GM21786 (cell line): ENCODE measurements at regions not wholly inside any gene's neighbourhood (a gene's known extent, or its start where the extent isn't known, plus 50 kb on each side); places are given as distances from the start of the nearest gene placed in this dataset.
"Not testable (repeated sequence)": the region's sequence is repeated elsewhere in the genome, so short reads cannot be mapped to it uniquely, and the experiment has no call there.

Source experiments
- ATAC-seq: cut with Tn5 transposase; IDR thresholded peaks from one replicate; pipeline ENCODE4 v1.9.1; 2021; ENCODE audit not compliant: unreplicated experiment

GRCh38 chr2:71962350-71962749 lies 185.3 kb downstream of the CYP26B1 start:
- ATAC-seq: no peak

- no peak for ATAC-seq
Measured at GRCh38 chr2:71961289-71962027, 186.2 kb downstream of the CYP26B1 start.

DNA sequence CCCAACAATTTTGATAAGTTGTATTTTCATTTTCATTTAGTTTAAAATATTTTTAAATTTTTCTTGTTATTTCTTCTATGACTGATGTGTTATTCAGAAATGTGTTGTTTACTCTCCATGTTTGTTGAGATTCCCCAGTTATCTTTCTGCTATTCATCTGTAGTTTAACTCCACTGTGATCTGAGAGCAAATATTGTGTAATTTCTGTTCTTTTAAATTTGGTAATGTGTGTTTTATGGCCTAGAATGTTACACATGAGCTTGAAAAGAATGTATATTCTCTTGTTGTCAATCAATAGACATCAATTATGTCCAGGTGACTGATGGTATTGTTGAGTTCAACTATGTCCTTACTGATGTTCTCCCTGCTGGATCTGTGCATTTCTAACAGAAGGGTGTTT lies 188.2 kb downstream of the CYP26B1 start:
- no peak for ATAC-seq

GRCh38 chr2:71958426-71958825 lies 189.2 kb downstream of the CYP26B1 start:
- ATAC-seq: not testable (repeated sequence)

GRCh38 chr2:71952572-71953188 lies 195.0 kb downstream of the CYP26B1 start:
- no peak for ATAC-seq

DNA sequence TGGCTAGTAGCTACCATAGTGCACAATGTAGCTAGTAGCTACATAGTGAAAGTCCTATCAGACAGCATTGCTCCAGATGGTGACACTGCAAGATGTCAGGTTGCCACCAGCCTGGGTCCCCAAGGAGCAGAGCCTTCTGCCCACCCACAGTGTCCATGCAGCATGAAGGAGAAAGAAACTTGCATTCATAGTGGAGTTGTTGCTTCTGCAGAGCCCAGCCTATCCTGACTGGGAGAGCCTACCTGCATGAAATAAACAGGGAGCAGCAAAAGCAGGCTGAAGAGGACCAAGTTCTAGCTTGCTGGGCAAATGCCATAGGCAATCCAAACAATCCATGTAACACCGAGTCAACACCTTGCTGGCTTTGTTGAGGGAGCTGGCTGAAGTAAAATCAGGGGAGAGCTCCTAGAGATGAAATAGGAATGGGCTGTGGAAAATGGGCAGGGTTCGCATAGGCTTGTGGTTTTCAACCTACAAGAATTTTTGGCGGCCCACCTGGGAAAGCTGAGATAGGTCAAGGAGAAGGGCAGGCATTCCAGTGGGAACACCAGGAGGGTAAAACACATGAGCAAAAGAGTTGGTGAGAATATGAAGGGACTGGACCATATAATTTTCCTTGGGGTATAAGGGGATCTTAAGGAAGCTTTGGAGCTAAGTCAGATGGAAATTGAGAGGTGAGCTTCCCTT lies 195.8 kb downstream of the CYP26B1 start:
- no peak for ATAC-seq

DNA sequence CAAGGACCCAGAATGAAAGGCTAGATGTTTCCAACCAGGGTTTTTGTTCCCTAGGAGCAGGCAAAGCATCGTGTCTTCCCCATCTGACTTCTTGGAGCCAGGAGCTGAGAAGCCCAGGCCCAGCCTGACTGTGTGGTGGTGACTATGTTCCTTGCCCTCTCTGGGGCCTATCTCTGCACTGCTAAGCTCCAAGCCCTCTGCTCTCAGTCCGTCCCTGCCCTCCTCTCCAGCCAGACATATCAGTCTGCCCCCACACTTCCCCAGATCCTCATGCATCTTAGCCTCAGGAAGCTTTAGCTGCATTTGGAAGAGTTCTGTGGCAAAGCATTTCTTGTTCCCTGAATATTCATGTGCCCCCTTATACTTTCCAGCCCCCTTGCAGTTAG lies 196.6 kb downstream of the CYP26B1 start:
- ATAC-seq: no peak

DNA sequence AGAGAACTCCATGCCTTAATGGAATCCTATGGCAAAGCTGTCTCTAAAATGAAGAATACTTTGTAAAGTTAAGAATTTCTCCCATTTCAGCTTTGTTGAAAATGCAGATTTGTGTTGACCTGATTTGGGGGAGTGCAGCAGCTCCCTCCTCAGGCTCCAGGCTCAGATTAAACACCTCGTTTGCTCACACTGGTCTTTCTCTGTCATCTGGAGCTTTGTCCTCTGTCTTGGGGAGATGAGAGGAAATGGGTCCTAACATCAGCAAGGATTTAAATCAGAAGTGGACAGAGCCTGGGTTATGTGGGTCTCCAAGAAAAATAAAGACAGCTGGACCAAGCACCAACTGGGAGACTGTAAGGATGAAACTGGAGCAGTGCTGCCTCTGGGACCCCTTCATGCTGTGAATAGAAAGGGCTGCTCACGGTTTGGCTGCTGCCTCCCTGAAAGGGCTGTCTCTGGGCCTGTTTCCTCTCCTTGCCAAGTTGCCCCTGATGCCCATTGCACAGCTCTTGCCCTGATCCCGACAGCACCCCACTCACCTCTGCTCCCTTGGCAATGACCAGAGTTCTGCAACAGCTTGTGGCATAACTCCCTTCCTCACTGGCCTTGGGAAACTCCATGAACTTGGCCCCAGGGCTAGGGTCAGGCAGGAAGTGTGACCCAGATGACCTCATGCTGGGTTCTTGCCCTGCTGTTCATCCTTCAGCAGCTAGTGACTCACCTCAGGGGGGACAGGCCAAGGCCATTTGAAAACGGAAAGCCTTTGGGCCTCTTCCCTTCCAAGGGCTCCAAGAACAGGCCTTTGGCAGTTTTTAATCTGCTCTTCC lies 197.2 kb downstream of the CYP26B1 start:
- no peak for ATAC-seq

- no peak for ATAC-seq
Measured at GRCh38 chr2:71949537-71949798, 198.2 kb downstream of the CYP26B1 start.

GRCh38 chr2:71948781-71949536 lies 198.7 kb downstream of the CYP26B1 start:
- ATAC-seq: no peak

DNA sequence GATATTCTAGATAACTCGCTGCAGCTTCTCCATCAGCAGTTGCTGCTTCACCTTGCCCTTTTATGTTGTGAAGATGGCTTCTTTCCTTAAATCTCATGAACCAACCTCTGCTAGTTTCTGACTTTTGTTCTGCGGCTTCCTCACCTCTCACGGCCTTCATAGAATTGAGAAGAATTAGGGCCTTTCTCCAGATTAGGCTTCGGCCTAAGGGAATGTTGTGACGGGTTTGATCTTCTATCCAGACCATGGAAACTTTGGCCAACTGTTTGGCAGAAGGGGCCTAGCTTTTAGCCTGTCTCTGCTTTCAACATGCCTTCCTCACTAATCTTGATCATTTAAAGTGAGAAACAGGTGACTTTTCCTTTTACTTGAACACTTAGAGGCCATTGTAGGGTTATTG lies 199.9 kb downstream of the CYP26B1 start:
- no peak for ATAC-seq

DNA sequence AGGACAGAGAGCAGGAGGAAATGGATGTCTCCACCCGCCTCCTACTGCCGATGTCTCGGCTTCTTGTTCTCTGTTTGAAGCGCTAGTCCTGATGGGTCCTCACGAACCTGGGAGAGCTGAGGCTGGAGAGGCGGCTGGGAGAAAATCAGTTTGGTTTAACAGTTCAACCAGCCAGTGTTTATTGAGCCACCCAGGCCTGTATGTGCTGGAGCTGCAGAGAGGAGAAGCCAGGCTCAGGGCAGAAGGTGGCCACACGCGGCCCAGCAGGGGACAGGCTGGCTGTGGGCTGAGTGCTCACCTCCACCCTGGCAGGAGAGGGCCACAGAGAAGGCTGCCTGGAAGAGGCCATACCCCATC lies 202.1 kb downstream of the CYP26B1 start:
- no peak for ATAC-seq

DNA sequence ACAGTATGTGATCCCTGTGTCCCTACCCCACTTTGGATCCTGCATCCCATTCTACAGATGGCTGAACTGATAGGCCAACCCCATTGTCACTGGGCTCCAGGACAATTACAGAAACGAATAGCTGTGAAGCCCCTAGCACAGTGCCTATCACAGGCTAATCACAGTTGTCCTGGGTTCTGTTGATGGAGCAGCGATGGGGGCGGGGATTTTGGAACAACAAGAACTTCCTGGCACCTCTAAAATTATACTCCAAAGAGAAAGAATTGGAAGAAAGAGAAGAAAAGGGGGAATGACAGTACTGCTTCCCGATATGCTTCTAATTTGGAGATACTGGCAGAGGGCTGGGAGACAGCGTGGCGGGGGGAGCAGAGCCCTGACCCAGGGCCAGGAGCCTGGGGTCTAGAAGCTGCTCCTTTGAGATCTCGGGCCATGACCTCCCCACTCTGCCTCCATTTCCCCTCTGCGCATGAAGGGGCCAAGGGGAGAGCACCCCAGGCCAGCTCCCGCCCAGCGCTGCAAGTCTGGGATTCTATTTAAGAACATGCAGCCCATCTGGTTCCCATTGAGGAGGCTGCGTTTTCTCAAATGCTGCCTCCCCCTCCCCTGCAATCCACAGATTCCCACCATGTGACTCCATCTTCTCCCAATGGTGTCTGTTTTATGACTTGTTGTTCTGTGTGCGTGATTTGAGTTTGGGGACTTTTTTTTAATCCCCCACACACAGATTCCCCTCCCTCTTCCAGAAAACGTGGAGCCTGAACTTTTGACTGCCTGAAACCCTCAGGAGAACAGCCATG lies 202.7 kb downstream of the CYP26B1 start:
- no peak for ATAC-seq

GRCh38 chr2:71944183-71944550 lies 203.5 kb downstream of the CYP26B1 start:
- no peak for ATAC-seq

DNA sequence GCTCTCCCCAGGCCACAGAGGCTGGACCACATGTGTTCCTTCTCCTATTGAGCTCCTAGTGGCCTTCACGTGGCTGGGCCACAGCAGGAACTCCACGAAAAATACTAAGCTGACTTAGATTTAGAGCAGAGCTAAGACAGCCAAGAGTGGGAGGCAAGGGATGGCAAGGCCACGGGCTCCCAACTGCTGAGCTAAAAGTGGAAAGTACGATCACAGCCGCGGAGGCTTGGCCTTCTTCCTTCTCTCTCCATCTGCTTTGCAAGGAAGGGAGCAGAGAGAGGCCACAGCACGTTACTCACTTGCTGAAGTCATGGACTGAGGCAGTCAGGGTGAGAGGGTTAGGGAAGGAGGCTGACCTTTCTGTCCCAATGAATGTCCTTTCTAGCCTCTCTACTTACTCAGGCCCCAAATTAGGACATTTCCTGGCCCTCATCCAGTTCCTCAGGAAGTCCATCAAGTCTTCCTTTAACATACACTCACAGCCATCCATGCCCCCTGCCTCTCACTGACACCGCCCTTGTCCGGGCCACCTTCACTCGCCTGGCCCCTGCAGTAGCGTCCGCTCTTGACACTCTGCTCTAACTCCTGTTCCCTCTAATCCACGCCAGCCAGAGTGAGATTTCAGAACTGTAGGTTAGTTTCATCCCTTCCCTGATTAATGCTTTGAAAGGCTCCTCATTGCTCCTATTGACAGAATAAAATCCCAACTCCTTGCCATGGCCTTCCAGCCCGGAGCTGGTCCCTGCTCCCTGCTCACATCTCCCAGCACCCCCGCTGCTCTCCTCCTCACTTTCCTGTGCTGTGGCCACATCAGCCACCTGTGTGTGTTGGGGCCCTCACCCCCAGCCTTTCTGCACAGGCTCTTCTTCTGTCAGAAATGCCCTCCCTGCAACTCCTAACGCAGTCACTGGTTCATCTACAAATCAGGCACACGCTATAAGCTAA lies 204.2 kb downstream of the CYP26B1 start:
- ATAC-seq: no peak

GRCh38 chr2:71941726-71942525 lies 205.7 kb downstream of the CYP26B1 start:
- ATAC-seq: no peak

DNA sequence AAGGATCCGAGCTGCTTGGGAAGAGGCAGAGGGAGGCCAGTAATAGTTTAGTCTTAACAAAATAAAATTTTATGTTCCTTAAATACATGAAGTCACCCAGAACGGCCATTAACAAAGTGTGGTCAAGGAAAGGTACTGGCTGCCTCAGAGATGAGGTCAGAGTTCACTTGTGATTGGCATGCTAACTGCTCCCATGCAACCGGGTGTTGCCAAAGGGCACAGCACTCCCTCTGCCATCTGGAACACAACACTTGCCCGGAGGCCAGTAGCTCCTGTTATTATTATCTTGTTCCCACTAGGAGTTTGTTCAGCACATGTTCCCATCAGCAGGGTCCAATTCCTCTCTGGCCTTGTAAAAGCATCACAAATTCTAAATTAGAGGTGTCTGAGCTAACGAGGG lies 207.0 kb downstream of the CYP26B1 start:
- ATAC-seq: no peak
